GM23338 (cell line): ENCODE measurements at regions not wholly inside any gene's neighbourhood (a gene's known extent, or its start where the extent isn't known, plus 50 kb on each side); places are given as distances from the start of the nearest gene placed in this dataset.

Experiments used
- CREB1 ChIP-seq: fragments of 250-450 bp; sonication (Bioruptor Pico); IDR thresholded peaks from 2 replicates; pipeline ENCODE4 v1.5.0; 2020; ENCODE audit warnings: low read depth, mild to moderate bottlenecking, moderate library complexity
- CTCF ChIP-seq, 2 experiments: fragments of 200-600 bp in 1 of 2; sonication (generic) in 1 of 2; conservative IDR thresholded peaks; 2 replicates each; pipeline versions ENCODE4 v1.5.1 to v1.6.1; 2016 to 2017; ENCODE audit warnings: antibody characterized with exemption in 2 of 2, low read depth in 2 of 2, mild to moderate bottlenecking in 2 of 2, moderate library complexity in 1 of 2
- EZH2 ChIP-seq: fragments of 200-600 bp; sonication (generic); IDR thresholded peaks from one replicate; pipeline ENCODE4 v1.8.0; 2017; ENCODE audit warnings: antibody characterized with exemption, mild to moderate bottlenecking, low read depth; ENCODE audit not compliant: unreplicated experiment
- EZH2phosphoT487 ChIP-seq: fragments of 200-600 bp; sonication (generic); IDR thresholded peaks from one replicate; pipeline ENCODE4 v1.8.1; 2018; ENCODE audit warnings: antibody characterized with exemption; ENCODE audit not compliant: unreplicated experiment
- JUNB ChIP-seq: IDR thresholded peaks from one replicate; pipeline ENCODE4 v1.6.1; 2016; ENCODE audit warnings: antibody characterized with exemption; ENCODE audit not compliant: unreplicated experiment
- POLR2AphosphoS5 ChIP-seq: IDR thresholded peaks from 2 replicates; pipeline ENCODE4 v1.6.1; 2016; ENCODE audit warnings: antibody characterized with exemption, low read depth
- STAT1 ChIP-seq: IDR thresholded peaks from one replicate; pipeline ENCODE4 v1.6.1; 2016; ENCODE audit warnings: antibody characterized with exemption; ENCODE audit not compliant: unreplicated experiment
- ZNF114 ChIP-seq: fragments of 250-450 bp; sonication (Bioruptor Pico); IDR thresholded peaks from 2 replicates; pipeline ENCODE4 v1.5.0; 2020; ENCODE audit warnings: mild to moderate bottlenecking, moderate library complexity
- ZNF331 ChIP-seq: fragments of 250-450 bp; sonication (Bioruptor Pico); IDR thresholded peaks from 2 replicates; pipeline ENCODE4 v1.5.0; 2020; ENCODE audit warnings: low read depth, mild to moderate bottlenecking, moderate library complexity
- ZNF462 ChIP-seq: fragments of 250-450 bp; sonication (Bioruptor Pico); IDR thresholded peaks from 2 replicates; pipeline ENCODE4 v1.5.0; 2020; ENCODE audit warnings: mild to moderate bottlenecking, moderate library complexity

DNA sequence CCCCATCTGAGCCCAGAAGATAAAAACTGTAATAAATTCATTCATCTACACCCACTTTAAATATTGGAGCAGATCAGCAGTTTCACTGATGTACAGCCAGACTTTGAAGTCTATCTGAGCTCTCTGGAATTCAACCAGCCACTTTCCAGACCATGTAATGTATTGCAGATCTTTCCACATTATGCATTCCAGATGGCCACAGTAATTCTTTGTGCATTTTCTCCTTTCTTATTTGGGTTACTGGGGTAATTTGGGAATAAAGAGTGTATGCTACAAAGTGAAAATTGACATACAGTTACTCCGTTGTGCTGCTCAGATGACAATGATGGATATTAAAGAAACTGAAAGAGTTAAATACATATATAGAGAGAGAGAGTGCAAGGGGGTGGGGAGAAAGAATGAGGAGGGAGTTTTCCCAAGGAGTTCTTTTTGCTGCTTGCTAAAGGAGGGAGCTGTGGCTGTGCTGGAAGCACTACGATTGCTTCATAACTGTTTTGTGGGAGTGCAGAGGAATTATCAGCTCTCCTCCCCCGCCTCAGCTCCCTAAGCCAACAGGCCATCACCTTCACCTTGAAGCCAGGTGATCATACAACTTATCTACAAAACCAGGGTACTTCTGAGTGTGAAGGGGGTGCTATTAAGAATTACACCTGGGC, 152.8 kb downstream of the GAS1 start (continued):
- TF ChIP-seq ZNF462 (CRISPR knock-in tag) (no peak), ZNF114 (CRISPR knock-in tag) (no peak), CTCF (conservative IDR thresholded peaks at IDR 0.05; ENCODE audit: low read depth in 2 of 2) (no peak), POLR2AphosphoS5 (no peak), EZH2 (no peak), EZH2phosphoT487 (no peak), ZNF331 (no peak), STAT1 (no peak), JUNB (no peak), CREB1 (CRISPR knock-in tag) (no peak)
